HG03342 (cell line): ENCODE measurements at regions not wholly inside any gene's neighbourhood (a gene's known extent, or its start where the extent isn't known, plus 50 kb on each side); places are given as distances from the start of the nearest gene placed in this dataset.
"Not testable (repeated sequence)": the region's sequence is repeated elsewhere in the genome, so short reads cannot be mapped to it uniquely, and the experiment has no call there.

Source experiments
- ATAC-seq: cut with Tn5 transposase; IDR thresholded peaks from one replicate; pipeline ENCODE4 v1.9.1; 2021; ENCODE audit warnings: mild to moderate bottlenecking, moderate library complexity; ENCODE audit not compliant: unreplicated experiment

DNA sequence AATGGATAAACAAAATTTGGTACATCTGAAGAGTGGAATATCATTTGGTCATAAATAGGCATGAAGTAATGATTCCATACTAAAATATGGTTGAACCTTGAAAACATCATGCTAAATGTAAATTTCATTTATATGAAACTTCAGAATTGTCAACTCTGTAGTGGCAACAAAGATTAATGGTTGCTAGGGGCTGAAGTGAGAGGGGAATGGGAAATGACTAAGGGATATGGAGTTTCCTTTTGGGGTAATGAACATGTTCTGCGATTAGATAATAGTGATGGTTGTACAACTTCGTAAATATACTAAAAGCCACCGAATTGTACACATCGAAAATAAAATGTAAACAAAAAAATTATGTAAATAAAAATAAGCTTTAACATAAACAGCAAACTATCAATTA, 384.1 kb upstream of the STEAP1 start:
- no peak for ATAC-seq

DNA sequence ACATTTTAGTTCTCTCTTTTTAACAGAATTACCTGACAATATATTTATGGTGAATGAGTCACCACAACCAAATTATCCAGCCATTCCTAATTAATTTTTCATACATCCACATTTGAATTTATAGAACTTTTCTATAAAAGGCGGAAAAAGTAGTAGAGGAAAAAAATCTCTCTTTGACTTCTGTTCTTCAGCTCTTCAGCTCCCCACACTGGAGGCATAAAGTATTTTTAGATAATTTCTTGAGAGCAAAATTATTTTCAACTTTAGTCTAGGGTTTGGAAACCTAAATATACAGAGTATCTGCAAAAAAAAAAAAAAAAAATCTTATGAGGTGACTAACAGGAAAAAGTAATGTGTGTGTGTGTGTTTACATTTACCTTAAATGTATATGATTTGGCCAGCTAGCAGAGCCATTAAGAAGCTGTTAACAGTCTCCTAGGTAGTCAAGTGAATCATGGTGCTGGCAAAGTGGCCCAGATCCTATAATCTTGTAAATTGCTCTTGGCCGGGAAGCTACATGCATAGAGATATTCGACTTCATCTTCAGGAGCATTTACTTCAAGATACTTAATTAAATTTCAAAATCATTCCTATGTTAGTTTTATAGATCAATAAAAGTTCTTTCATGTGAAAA, 383.1 kb upstream of the STEAP1 start:
- no peak for ATAC-seq

DNA sequence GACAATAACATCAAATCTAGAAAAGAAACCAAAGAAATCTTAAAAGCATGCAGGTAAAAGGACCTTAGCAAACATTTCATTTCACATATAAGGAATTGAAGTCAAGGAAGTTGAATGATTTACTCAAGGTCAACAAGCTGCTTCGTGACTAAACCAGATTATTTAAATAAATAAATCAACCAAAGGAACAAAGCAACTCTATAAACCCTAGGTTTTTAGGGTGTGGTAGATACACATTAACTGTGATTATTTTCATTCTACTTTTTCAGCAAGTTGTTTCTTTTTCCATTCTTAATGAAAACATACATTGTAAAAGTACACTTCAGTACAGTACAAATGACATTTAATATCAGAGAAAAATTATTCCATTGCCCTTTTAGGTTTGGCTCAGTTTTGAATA, 382.0 kb upstream of the STEAP1 start:
- no peak for ATAC-seq

DNA sequence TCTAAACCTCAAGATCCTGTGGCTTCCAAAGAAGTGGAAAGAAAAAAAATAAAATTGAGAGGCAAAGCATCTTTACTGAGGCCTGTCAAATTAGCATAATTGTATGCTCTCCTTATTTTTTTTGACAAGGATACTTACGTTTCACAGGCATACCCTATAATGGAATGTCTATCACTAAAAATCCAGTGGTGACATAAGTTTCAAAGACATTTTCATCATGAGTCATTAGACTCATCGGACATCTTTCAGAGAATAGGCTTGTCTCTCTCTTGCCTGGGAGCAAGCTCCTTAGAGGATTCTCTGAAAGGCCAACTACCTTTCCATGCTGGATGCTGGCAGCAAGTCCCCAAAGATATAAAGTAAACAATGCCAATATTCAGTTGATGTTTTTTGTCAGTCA, 380.7 kb upstream of the STEAP1 start:
- ATAC-seq = no peak

DNA sequence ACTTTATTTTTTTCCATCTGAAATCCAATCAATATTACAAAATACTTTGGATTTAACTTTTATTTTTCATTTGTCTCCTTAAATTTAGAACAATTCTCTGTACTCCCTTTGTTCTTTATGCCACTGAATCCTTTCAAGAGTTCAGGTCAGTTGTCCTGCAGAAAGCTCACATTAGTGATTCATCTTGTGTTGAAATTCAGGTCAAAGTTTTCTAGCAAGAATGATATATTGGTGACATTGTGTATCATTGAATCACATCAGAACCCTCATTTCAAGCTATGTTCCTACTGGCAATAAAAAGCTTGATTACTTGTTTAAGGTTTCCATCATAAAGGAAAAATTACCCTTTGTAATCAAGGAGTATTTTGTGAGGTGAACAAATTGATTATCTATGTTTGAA, 378.8 kb upstream of the STEAP1 start:
- ATAC-seq = no peak

DNA sequence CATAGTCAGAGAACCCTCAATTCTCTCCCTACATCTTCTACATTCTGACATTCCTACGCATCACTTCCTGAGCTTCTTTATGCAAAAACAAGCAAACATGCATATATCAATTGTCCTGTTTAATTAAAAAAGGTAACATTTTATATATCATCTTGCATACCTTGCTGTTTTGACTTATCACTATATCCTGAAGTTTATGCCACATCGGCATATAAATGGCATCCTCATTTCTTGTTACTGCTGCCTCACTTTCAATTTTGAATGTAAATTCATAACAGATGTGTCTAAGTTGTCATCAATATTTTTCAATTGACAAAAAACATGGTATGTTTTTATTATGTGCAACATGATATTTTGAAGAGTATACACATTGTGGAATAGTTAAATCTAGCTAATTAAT, 377.3 kb upstream of the STEAP1 start:
- ATAC-seq = no peak

DNA sequence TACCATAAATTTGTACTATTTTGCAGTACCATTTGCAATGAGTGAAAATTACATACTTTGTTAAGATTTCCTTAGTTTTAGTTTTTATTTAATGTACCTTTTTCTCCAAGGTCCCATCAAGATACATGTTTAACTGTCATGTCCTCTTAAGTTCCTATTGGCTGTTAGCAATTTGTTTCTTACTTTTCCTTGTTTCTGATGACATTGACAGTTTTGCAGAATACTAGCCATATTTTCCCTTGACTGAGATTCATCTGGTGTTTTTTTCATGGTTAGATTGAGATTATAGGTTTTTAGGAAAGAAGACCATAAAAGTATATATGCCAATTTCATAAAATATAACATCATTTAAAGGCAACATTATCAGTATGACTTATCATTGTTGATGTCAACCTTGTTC, 376.8 kb upstream of the STEAP1 start:
- ATAC-seq = no peak

DNA sequence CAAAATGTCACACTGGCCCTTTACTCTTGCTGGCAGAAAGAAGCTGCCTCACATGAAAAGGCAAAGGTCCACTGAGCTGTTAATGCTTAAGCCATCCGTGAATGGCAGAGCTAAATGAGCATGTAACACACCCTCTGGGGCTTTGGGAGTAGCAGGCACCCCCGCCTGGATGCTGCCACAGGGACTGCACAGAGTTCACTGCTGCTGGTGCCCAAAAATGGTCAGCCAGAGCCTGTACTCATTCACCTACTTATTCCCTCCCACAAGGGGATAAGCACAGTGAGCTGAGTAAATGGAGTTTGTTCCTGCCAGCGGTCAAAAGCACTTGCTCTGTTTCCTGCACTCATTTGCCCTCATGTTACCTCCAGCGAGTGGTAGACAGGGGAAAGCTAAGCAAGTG, 374.0 kb upstream of the STEAP1 start:
- no peak for ATAC-seq

DNA sequence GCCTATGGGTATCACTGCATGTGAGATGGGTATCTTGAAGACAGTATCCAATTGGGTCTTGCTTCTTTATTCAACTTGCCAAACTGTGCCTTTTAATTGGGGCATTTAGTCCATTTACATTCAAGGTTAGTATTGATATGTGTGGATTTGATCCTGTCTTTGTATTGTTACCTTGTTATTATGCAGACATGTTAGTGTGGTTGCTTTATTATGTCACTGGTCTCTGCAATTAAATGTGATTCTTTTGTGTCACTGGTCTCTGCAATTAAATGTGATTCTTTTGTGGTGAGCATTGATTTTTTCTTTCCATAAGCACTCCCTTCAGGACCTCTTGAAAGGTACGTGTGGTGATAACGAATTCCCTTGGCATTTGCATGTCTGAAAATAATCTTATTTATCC, 357.8 kb upstream of the STEAP1 start:
- ATAC-seq = no peak

DNA sequence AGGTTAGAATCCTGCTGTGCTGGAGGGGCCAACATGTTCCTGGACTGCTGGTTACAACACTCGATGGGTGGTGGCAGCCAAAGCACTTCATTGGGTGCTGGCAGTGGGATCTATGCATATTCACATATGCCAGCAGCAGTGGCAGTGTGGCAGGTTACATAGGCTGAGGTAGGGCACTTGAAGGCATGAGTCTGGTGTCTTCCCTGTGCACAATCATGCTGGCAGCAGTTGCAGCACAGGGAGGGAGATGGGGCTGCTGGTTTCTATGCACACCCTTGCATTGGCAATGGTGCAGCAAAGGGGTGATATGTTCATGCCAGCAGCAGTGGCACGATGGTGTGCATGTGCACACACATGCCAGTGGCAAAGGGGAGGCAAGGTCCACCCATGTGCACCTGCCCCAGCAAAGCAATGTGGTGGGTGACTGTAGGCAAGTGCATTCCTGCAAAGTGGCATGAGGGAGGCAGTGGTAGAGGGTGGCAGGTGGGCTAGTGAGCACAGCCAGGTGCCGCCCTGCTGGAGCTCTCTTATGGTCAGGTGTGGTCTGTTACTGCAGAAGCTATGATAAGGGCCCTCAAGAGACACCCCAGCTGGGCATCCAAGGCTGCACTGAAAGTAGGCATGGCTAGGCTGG, 356.2 kb upstream of the STEAP1 start:
- ATAC-seq = no peak

DNA sequence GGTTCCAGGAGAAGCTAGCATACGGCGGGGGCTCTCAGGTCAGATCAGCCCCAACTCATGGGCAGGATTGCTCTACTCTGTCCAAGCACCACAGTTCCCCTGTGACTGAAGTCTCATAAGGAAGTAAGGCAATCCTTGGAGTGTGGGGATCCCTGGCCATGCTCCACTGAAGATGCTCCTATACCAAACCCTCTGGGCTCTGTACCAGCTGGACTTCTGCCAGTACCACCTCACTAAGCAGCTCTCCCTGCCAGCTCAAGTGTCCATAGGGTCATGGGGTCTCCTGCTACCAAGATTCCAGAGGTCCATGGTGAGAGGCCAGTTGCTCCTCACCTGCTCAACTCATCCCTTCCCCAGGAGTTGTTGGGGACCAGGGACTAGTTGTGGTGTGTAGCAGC, 355.7 kb upstream of the STEAP1 start:
- no peak for ATAC-seq

DNA sequence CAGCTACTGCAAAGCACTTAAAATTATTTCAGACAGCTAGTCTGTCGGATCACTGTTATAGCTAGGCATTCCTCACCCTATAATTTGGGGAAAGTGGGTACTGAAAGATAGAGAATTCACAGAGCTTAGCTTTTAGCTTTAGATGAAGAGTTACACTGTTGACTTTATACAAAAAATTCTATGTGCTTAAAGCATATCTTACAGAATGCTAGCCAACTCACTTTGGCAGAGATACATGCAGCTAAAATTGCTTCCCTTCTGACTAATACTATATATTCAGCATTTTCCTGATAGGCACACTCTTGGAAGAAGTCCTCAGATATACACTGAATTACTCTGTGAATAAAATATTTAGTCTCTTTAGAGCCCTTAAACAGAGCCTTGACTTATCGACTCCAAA, 353.5 kb upstream of the STEAP1 start:
- ATAC-seq = no peak

DNA sequence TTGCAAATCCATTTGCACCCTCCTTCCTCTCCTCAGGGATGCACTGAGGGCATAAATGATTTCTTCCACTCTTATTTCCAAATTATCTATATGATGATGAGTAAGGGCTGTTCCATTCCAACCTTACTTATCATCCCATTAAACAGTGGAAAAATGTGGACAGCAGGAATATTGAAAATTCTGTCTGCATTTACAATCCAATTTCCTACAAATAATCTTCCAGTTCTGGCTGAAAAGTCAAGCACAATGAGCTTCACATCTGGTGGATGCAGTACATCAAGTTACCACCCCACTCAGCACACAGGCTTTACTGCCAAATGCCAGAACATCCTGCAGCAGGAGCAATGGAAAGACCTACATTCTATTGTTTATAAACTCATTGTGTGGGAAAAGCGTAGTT, 345.0 kb upstream of the STEAP1 start:
- no peak for ATAC-seq

DNA sequence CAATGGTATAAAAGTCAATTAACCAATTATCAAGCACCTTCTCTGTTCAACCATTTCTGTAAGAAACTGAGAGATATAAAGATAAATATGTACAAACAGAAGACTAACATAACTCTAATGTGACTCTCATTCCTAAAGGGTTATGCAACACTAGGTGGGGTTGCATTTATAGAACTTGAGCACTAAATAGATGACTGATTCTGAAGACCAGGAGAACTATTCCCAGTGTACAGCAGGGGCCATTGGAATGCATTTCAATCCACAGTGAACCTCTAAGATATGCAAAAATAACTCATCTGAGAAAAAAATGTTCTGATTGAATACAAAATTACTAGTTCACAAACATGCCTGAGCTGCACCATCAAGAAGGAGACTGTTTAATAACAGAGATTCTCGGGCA, 341.2 kb upstream of the STEAP1 start:
- no peak for ATAC-seq

DNA sequence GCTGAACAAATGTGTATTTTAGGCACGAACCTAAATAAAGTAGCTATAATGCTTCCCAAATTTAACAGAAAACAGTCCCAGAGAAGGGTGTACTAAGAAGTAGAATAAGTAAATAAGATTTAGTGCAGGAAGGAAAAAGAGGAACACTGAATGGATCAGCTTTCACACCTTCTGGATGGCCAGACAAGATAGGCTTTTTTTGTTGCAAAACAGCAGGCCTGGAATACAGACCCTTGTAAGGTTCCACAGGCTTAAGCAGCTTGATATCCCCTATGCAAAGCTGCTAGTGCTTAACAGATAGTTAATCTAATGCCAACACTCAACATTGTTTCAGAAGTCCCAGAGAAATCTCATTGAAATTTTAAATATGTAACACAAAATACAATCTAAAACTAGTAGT, 328.1 kb upstream of the STEAP1 start:
- no peak for ATAC-seq

DNA sequence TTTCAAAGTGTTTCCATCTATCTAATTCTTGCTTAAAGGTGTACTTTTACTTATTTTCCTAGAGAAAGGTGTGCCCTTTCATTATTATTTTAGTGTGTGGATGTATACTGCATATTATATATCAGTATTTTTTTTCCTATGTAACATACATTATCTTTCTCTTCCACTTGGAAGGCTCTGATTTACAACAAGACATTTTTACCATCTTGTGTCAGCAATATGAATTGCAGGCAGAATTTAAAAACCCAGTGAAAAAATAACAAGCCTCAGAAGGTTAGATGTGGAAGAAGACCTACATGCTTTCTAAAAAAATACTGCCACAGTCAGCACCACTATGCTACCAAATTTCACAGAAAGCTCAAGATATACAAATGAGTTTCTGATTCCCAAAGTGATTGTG, 327.7 kb upstream of the STEAP1 start:
- no peak for ATAC-seq

DNA sequence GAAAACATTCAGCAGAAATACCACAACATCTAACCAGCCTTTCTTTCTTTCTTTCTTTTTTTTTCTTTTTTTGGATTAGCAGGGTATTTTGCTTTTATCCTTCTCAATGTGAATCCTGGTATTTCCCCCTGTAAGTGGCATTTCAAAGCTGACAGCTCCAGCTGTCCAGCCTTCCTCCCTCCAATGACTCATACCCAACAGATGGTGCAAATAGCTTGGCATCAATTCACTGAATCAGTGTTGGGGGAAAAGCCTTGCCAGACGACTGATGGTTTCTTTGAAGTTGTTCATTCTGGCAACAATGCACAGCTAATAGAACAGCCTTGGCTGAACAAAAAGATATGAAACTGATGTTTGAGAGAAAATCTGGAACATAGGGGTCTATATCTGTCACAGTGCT, 316.8 kb upstream of the STEAP1 start:
- no peak for ATAC-seq

DNA sequence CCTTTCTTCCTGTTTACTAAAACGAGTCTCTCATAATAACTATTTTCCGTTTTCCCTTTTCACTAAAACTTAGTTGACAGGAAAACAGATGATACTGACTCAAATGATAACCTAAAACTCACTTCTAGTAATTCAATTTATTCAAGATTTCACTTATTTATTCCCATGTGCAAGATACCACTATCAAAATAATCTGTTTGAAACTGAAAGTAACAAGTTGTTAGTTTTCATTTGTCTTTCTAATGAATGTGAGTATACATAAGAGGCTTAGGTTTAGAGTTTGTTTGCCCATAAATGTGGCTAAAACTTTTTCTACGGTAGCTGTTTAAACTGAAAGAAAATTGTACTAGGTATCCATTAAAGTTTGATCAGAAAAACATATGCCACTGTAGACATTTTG, 314.9 kb upstream of the STEAP1 start:
- no peak for ATAC-seq

DNA sequence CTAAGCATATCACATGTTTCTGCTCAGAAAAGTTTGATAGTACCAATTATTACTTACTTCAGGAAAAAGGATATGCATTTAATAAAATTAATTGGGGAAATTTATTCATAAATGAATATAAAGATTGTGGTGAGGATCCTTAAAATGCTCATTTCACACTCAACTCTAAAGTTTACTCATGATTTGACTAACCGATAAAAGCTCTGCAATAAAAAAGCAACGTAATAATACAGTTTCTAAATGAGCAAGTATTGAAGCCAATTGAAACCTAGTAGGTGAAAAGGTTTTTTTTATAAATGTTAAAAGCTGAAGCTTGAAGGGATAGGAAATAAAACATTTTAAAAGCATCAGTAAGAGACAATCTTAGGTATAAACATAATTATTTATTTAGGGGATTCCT, 308.3 kb upstream of the STEAP1 start:
- ATAC-seq = no peak

DNA sequence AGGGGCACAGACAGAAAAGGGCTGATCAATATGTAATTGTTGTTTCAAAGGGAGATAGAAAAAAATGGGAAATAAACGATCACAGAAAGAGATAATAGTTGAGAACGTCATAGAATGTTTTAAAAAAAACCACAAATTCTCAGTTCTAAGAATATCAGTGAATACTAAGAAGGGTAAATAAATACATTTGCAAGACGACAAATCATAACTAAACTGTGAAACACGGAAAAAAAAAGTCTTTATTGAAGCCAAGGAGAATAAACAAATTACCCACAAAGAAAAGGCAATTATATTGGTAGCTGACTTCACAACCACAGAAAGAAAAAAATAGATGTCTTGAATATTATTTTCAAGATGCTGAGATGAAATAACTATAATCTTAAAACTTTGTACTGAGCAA, 305.2 kb upstream of the STEAP1 start:
- no peak for ATAC-seq

DNA sequence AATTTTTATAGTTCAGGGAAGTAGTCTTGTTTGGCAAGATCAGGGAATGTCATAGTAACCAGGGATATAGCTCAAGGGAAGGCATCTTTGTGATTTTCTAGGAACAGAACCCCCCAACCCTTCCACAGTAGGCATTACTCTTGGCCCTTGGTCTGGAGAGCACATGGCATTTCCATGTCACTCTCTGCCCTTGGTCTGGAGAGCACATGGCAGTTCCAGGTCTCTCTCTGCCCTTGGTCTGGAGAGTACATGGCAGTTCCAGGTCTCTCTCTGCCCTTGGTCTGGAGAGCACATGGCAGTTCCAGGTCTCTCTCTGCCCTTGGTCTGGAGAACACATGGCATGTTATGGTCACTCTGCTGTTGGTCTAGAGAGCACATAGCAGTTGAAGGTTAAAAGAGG, 297.2 kb upstream of the STEAP1 start:
- ATAC-seq = not testable (repeated sequence)

DNA sequence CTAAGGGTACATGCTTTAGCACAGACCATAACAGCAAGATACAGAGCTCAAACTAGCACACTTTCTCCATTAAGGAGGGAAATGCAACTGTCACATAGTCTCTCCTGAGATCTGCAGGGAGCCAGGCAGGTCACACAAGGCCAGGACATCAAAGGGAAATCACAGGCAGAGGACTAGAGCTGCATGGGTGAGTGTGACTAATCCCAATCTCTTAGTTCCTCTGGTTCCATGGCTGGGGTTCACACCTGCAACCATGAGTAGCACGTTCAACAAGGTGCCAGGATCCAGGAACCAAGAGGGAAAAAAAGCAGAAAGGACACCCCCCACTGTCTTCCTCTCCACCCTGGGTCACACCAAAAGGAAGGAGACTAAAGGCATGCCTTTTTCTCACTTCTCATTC, 296.5 kb upstream of the STEAP1 start:
- no peak for ATAC-seq

DNA sequence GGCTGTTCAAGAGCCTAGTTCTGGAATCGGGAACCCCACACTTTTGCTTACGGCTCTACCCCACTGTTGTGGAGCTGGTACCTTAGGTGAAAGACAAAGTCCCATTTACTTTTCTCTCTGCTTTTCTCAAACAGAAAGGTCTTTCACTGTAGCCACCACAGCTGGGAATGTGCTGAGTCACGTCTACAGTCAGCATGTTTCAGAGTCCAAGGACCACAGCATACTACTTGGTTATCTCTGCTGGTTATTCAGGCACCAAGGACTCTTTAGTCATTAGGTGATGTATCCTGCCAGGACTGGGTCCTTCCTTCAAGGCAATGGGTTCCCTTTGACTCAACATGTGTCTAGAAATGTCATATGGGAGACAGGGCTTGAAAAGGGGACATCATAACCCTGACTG, 266.8 kb upstream of the STEAP1 start:
- ATAC-seq = no peak
